IPS-15b (cell line): ENCODE measurements at regions not wholly inside any gene's neighbourhood (a gene's known extent, or its start where the extent isn't known, plus 50 kb on each side); places are given as distances from the start of the nearest gene placed in this dataset.

Source experiments
- H3K27me3 ChIP-seq: one replicate; pipeline ENCODE4 v1.6.1; 2013; ENCODE audit warnings: low read length; ENCODE audit not compliant: control insufficient read depth, insufficient read depth
- H3K36me3 ChIP-seq: one replicate; pipeline ENCODE4 v1.6.1; 2013; ENCODE audit warnings: low read length; ENCODE audit not compliant: control insufficient read depth, insufficient read depth
- H3K4me1 ChIP-seq: one replicate; pipeline ENCODE4 v1.6.1; 2013; ENCODE audit warnings: mild to moderate bottlenecking, low read length; ENCODE audit not compliant: control insufficient read depth, insufficient read depth
- H3K4me3 ChIP-seq: one replicate; pipeline ENCODE4 v1.5.1; 2013; ENCODE audit warnings: low read depth, low read length
- H3K9ac ChIP-seq: one replicate; pipeline ENCODE4 v1.6.1; 2013; ENCODE audit warnings: low read depth, mild to moderate bottlenecking, low read length
- H3K9me3 ChIP-seq: one replicate; pipeline ENCODE4 v1.6.1; 2013; ENCODE audit warnings: mild to moderate bottlenecking, low read length; ENCODE audit not compliant: control insufficient read depth, insufficient read depth

GRCh38 chr3:137097852-137098251, 140.1 kb downstream of the IL20RB start:
- Histone ChIP-seq H3K9ac (no peak overlapping the region), H3K4me3 (no peak overlapping the region), H3K36me3 (no peaks in the 10 kb centered on the region), H3K27me3 (no peaks in the 10 kb centered on the region), H3K9me3 (no peaks in the 10 kb centered on the region), H3K4me1 (peaks cover 4% of the 10 kb centered on the region)

DNA sequence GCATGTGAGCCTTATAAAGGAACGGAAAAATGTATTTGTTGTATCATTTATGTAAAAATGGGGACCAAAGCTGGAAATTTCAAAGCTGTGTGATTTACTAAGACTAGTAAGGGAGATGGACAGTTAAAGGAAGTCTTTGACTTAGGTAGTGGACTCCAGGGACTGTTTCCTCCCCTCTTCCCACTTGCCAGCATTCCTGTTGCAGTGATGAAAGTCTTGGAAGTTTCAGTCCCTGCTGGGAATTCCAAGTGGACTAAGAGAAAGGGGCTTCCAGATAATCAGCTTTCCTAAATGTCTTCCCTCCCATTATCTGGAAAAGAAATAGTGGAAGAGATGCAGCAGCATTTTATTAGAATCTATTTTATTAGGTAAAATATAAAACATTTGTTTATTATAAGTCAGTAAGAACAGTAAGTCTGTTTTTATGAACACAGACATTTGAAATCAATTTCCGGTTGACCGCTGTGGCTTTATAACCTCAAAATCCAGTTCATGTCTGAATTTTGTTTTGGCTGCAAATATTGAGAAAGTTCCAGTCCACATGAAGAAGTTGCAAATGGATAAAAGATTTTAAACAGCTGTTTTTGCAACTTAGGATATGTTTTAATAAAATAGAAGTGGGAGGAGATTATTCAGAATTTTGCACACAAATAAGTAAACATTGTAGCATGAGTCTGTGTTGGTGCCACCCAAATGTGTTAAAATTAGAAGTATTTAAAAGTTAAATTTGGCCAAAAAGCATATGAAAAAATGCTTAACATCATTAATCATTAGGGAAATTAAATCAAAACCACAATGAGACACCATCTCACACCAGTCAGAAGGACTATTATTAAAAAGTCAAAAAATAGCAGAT, 141.8 kb downstream of the IL20RB start:
- Histone ChIP-seq H3K4me1 (peaks cover 4% of the 10 kb centered on the region), H3K4me3 (no peak overlapping the region), H3K27me3 (no peaks in the 10 kb centered on the region), H3K9ac (no peak overlapping the region), H3K36me3 (no peaks in the 10 kb centered on the region), H3K9me3 (no peaks in the 10 kb centered on the region)

DNA sequence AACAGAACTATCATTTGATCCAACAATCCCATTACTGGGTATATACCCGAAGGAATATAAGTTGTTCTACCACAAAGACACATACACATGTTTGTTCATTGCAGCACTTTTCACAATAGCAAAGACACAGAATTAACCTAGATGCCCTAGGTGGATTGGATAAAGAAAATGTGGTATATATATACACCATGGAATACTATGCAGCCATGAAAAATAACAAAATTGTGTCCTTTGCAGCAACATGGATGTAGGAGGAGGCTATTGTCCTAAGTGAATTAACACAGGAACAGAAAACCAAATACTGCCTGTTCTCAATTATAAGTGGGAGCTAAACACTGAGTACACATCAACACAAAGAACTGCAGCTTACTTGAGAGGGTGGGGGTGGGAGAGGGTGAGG, 142.5 kb downstream of the IL20RB start:
- H3K4me1 ChIP-seq, result peaks cover 7% of the 10 kb centered on the region
- H3K9ac ChIP-seq, result no peak overlapping the region
- H3K36me3 ChIP-seq, result no peaks in the 10 kb centered on the region

DNA sequence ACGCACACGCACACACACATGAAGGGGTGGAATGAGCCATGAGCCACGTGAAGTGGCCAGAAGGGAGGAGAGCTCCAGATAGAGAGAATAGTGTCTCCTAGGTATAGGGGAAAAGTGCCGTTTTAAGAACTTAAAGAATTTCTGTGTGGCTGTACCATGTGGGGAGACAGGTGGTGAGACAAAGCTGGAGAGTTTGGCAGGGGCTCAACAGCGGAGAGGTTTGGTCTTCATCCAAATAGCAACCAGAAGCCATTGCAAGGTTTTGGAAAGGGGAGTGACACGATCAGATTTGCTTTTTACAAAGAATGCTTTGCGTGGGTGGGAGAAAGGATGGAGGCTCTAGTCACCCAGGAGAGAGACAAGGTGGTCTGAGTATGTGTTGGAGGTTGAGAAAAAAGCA, 146.0 kb downstream of the IL20RB start:
- Histone ChIP-seq H3K4me1 (peaks cover 26% of the 10 kb centered on the region), H3K36me3 (no peaks in the 10 kb centered on the region), H3K4me3 (no peak overlapping the region), H3K9me3 (no peaks in the 10 kb centered on the region), H3K27me3 (no peaks in the 10 kb centered on the region), H3K9ac (no peak overlapping the region)

More for the DNA sequence above, 142.5 kb downstream of the IL20RB start:
- Histone ChIP-seq H3K27me3 (no peaks in the 10 kb centered on the region), H3K4me3 (no peak overlapping the region), H3K9me3 (no peaks in the 10 kb centered on the region)

DNA sequence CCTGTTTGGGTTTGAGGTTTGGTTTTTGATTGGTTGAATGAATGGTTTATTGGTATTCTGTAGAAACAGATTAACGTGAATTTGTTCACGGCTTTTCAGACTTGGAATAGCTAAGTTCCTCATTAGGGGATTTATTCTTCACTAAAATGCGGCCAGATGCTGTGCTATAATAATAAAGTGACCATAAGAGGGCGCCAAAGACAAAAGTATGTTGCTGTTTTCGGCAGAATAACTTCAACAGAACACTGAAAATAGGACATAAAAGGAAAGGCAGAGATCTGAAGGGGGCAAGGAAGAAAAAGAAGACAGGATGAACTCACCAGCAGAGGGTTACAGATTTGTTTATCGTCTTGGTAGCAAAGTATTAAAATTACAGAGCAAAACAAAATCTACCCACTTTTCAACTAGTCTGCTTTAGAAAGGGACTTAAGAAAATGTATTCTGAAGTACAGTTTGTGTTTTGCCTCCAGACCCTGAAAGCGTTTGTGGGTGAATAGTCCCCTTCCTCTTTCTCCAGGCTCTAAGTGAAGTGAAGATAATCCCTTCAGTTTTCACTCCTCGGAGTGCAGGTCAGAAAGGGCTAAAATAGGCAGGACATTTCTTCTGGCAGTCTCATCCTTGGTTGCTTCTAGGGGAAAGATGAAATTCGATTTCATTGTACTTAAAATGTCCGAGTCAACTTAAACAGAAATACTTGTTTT, 147.6 kb downstream of the IL20RB start:
- Histone ChIP-seq H3K36me3 (no peaks in the 10 kb centered on the region), H3K27me3 (no peaks in the 10 kb centered on the region), H3K9me3 (no peaks in the 10 kb centered on the region), H3K9ac (no peak overlapping the region), H3K4me1 (peaks cover 30% of the 10 kb centered on the region), H3K4me3 (peak overlapping the region; percentile 45)

GRCh38 chr3:137106612-137107240, 148.9 kb downstream of the IL20RB start:
- no peak overlapping the region for H3K4me3 ChIP-seq
- H3K9ac ChIP-seq, result no peak overlapping the region
- peaks cover 26% of the 10 kb centered on the region for H3K4me1 ChIP-seq
- no peaks in the 10 kb centered on the region for H3K36me3 ChIP-seq
- no peaks in the 10 kb centered on the region for H3K27me3 ChIP-seq
- no peaks in the 10 kb centered on the region for H3K9me3 ChIP-seq

- Histone ChIP-seq H3K9ac (no peak overlapping the region), H3K27me3 (no peaks in the 10 kb centered on the region), H3K4me3 (no peak overlapping the region), H3K4me1 (peaks cover 26% of the 10 kb centered on the region), H3K9me3 (no peaks in the 10 kb centered on the region), H3K36me3 (no peaks in the 10 kb centered on the region)
Observed at GRCh38 chr3:137108699-137109440, 151.1 kb downstream of the IL20RB start.

- H3K27me3 ChIP-seq, result no peaks in the 10 kb centered on the region
- H3K4me1 ChIP-seq, result peaks cover 22% of the 10 kb centered on the region
- no peaks in the 10 kb centered on the region for H3K9me3 ChIP-seq
- no peak overlapping the region for H3K4me3 ChIP-seq
- H3K36me3 ChIP-seq, result no peaks in the 10 kb centered on the region
- H3K9ac ChIP-seq, result no peak overlapping the region
Observed at GRCh38 chr3:137110392-137110996, 152.7 kb downstream of the IL20RB start.

DNA sequence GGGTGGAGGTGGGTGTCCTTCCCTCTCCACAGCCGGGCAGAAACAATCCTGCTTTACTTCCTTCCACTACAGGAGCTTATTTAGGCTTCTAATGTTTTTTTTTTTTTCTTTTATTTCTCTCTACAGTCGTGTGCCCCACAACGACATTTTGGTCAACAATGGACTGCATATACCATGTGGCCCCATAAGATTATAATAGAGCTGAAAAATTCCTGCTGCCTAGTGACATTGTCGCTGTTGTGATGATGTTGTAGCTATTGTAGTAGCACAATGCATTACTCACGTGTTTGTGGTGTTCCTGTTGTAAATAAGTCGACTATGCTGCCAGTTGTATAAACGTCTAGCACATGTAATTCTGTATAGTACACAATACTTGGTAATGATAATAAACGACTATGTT, 153.7 kb downstream of the IL20RB start:
- no peaks in the 10 kb centered on the region for H3K36me3 ChIP-seq
- no peak overlapping the region for H3K9ac ChIP-seq
- no peaks in the 10 kb centered on the region for H3K9me3 ChIP-seq
- no peak overlapping the region for H3K4me3 ChIP-seq
- peaks cover 21% of the 10 kb centered on the region for H3K4me1 ChIP-seq
- no peaks in the 10 kb centered on the region for H3K27me3 ChIP-seq

GRCh38 chr3:137116619-137117018, 158.8 kb downstream of the IL20RB start:
- Histone ChIP-seq H3K9ac (no peak overlapping the region), H3K27me3 (no peaks in the 10 kb centered on the region), H3K4me1 (peaks cover 6% of the 10 kb centered on the region), H3K36me3 (no peaks in the 10 kb centered on the region), H3K9me3 (no peaks in the 10 kb centered on the region), H3K4me3 (no peak overlapping the region)

- Histone ChIP-seq H3K9ac (no peak overlapping the region), H3K9me3 (no peaks in the 10 kb centered on the region), H3K36me3 (no peaks in the 10 kb centered on the region), H3K27me3 (no peaks in the 10 kb centered on the region), H3K4me3 (no peak overlapping the region), H3K4me1 (no peaks in the 10 kb centered on the region)
Observed at GRCh38 chr3:137121704-137122314, 164.0 kb downstream of the IL20RB start.
